GM18517 (cell line): ENCODE measurements at regions not wholly inside any gene's neighbourhood (a gene's known extent, or its start where the extent isn't known, plus 50 kb on each side); places are given as distances from the start of the nearest gene placed in this dataset.
"Not testable (repeated sequence)": the region's sequence is repeated elsewhere in the genome, so short reads cannot be mapped to it uniquely, and the experiment has no call there.

Experiments used
- ATAC-seq: cut with Tn5 transposase; IDR thresholded peaks from one replicate; pipeline ENCODE4 v1.9.1; 2021; ENCODE audit warnings: mild to moderate bottlenecking, moderate library complexity; ENCODE audit not compliant: unreplicated experiment

DNA sequence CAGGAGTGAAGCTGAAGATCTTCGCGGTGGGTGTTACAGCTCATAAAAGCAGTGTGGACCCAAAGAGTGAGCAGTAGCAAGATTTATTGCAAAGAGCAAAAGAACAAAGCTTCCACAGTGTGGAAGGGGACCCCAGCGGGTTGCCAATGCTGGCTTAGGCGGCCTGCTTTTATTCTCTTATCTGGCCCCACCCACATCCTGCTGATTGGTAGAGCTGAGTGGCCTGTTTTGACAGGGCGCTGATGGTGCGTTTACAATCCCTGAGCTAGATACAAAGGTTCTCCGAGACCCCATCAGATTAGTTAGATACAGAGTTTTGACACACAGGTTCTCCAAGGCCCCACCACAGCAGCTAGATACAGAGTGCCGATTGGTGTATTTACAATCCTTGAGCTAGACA is 875.0 kb downstream of the LRFN5 start:
- not testable (repeated sequence) for ATAC-seq

GRCh38 chr14:42480255-42480654 is 873.6 kb downstream of the LRFN5 start:
- no peak for ATAC-seq

DNA sequence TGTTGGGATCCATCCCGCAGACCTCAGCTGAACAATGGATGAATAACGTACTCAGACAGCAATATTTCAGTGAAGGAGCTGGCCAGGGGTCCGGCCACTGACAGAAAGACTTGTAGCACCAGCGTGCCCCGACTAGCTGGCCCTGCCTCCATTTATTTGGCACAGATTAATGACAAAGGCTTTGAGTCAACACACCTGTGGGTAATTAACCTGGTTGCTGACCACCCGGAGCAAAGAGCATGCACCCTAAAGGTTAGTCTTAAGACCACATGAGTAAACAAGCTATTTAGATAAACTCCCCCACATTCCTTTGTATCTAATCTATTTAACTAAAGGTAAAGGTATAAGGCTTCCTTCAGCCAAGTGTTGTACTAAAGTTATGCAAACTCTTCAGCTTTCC is 868.6 kb downstream of the LRFN5 start:
- ATAC-seq = no peak

DNA sequence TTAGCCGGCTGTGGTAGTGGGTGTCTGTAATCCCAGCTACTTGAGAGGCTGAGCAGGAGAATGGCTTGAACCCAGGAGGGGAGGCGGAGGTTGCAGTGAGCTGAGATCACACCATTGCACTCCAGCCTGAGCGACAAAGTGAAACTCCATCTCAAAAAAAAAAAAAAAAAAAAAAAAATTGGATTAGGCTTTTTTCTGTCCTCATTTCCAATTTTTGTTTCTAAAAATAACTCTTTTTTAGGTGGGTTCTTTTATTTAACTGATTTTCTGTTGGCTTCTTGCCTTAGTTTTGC is 863.7 kb downstream of the LRFN5 start:
- ATAC-seq = no peak

DNA sequence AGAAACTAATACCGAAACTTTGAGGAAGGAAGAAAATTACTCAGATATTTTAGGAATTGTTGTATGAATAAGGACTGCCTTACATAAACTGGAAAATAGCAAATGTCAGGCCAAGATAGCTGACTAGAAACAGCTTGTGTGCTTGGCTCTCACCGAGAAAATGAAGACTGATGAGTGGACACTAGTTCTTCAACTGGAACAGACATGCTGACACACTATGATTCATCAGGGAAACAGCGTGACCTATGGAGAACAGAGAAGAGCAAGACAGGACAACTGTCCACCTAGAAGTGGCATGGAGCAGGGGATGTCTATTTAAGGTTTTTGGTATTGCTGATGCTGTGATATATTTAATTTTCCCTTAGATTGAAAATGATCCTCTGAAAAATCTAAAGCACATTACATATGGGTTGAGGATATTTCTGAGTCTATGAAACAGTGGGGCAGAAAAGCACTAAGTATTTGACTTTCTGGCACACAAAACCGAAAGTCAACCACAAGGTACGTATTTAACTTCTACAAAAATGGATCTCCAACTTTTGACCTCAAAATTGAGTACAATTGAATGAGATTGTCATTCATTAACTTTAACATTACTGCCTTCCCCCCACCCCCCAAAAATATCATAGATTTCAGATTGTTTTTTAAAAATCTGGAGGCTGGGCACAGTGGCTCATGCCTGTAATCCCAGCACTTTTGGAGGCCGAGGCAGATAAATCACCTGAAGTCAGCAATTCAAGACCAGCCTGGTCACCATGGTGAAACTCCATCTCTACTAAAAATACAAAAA is 863.2 kb downstream of the LRFN5 start:
- no peak for ATAC-seq

GRCh38 chr14:42460673-42461072 is 854.0 kb downstream of the LRFN5 start:
- ATAC-seq = no peak

DNA sequence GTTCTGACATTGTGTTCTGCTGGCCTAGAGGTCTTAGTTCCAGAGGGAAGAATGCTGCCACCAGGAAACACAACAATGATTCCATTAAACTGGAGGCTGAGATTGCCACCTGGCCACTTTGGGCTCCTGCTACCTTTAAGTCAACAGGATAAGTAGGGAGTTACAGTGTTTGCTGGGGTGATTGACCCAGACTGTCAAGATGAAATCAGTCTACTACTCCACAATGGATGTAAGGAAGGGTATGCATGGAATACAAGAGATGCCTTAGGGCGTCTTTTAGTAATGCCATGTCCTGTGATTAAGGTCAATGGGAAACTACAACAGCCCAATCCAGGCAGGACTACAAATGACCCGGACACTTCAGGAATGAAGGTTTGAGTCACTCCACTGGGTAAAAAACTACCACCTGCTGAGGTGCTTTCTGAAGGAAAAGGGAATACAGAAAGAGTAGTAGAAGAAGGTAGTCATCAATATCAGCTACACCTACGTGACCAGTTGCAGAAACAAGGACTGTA is 852.6 kb downstream of the LRFN5 start:
- ATAC-seq = no peak

- ATAC-seq = no peak
Observed at GRCh38 chr14:42441615-42442014, 834.9 kb downstream of the LRFN5 start.

DNA sequence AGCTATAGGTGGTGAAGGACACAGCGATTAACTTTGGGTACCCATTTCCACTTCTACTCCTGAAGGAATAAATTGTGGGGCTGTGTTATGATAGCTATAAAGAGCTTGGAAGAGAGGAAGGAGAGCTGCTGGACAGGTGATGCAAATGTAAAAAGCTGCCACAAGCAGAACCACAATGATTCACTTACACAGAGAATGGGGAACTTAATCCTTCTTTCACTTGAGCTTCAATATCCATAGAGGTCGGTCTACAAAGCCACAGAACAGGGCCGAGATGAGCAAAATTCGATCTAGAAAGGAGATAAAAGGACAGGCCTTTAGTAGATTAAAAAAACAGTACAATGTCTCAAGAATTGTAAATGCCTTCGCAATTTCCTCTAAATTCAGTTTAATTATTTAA is 831.1 kb downstream of the LRFN5 start:
- ATAC-seq = no peak

DNA sequence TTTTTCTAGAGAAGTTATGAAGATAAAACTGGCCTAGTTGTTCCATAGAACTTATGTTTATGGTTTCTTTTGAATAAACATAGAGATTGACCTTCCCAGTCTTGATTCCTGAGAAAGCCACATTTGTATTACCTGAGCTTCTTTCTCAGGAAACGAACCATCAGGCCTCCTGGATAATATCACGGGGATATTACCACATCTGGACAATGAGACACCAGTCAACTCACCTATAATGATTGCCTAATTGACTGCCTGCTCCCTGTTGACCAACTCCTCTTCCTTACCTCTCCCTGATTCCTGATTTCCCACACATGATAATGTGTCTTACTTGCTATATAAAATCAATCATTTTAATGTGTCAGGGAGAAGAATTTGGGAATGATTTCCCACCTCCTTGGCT is 822.7 kb downstream of the LRFN5 start:
- ATAC-seq = no peak

DNA sequence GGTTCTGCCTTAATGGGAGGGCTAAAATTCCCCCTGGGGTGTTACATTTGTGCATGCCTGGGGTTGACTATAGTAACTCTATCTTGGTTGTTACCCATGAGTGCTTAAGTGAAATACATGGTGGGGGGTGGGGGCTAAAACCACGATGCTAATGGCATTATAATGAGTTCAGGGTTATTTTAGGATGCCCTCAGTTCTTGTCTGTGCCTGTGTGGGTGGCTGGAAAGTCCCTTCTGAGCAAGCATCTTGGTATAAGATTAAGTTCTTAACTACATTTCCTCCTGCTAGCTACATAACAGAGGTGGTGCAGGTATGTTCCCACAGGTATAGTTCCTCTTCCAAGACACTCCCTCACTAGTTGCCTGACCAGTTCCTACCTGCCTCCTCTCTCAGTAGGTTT is 822.3 kb downstream of the LRFN5 start:
- ATAC-seq = peak; percentile 93

DNA sequence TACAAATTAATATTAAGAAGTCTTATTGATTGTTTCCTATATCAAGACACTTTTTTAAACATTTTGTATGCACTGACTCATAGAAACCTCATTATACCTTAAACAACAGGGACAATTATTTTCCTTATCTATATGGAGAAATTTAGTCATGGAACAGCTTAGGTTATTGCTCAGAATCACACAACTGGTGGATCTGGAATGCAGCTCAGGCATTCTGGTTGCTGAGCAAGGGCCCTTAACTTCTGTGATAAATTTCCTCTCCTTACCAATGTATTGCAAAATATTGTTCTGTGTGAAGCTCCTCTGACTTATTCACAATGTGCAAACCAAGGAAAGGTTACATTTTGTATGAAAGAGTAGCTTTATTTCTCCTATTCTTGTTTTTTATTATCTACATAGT is 817.8 kb downstream of the LRFN5 start:
- ATAC-seq = no peak

DNA sequence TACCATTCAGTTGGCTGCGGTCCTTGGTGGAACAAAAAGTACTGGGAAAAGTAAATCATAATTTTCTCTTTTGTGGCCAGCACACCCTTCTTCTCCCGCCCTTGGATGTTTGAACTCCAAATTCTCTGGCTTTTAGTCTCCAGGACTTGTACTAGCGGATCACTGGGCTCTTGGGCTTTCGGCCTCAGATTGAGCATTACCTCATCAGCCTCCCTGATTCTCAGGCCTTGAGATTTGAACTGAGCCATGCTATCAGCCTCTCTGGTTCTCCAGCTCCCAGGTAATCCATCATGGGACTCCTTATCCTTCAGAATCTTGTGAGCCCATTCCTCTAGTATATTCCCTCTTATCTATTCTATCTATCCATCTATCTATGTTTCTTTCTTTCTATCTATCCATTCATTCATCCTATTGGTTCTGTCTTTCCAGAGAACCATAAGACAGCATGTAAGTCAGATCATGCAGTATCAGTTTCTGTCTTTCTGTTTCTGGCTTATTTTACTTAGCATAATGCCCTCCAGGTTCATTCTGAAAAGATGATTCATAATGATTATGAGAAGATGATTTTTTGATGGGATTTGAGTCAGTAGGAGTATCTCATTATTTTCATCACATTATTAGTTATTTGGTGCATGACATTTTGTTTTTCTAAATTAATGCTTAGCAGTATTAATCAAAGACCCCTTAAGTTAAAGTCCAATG is 814.9 kb downstream of the LRFN5 start:
- ATAC-seq = no peak

DNA sequence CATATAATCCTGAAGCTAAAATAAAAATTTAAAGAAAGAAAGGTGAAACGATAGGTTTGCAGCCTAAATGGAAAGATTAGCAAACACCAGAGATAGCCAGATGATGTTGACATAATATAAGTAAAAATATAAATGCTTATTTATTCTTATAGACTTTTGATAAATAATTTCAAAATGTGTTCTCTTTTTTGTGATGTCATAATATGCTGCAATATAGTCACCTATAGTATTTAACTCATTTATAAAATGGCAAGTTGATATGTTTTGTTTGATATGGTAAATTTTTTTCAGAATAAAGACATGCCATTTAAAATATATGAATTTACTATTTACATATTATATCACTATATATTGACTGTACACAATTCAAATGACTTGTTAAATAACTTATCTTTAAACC is 813.4 kb downstream of the LRFN5 start:
- ATAC-seq = no peak

GRCh38 chr14:42407153-42407552 is 800.5 kb downstream of the LRFN5 start:
- no peak for ATAC-seq

- ATAC-seq = no peak
Observed at GRCh38 chr14:42391146-42391834, 784.6 kb downstream of the LRFN5 start.

DNA sequence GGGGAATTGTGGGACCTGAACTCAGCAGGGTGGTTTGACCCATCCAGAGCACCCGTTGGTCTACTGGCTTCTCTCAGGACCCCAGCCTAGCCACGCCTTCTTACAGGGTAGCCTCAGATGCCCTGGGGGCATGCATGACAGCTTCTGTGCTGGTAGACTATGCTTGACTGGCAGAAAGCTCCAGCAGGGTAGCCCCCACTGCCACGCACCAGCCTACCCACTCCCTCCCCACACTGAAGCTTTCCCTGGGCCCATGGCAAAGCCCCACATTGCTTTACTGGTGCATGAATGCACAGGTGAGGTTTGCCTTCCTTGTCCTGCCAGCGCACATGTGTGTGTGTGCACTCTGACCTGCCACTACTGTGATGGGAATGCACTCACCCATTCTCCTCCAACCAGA is 772.2 kb downstream of the LRFN5 start:
- ATAC-seq = no peak

- no peak for ATAC-seq
Observed at GRCh38 chr14:42378274-42378673, 771.6 kb downstream of the LRFN5 start.

DNA sequence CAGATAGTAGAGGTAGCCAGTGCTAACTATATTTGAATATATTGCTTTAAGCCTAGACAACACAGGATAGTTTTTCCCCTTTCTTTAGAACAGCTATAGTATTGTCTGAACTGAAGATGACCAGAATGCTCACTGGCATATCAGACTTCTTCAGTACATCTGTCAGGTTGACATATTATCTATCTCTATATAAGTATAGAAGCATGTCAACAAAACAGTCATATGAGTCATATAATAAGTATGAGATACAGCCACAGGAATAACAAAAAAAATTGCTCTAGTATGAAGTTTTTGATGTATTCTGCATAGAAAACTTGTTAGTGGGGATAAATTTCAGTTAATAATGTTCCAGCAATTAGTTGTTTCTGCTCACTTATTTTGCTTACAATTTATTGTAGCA is 767.7 kb downstream of the LRFN5 start:
- ATAC-seq = no peak

- ATAC-seq = no peak
Observed at GRCh38 chr14:42370056-42370455, 763.4 kb downstream of the LRFN5 start.

- no peak for ATAC-seq
Observed at GRCh38 chr14:42368234-42368633, 761.6 kb downstream of the LRFN5 start.

- no peak for ATAC-seq
Observed at GRCh38 chr14:42353315-42353714, 746.6 kb downstream of the LRFN5 start.
